Upper lobe of left lung (tissue), 4 donors: ENCODE measurements at regions not wholly inside any gene's neighbourhood (a gene's known extent, or its start where the extent isn't known, plus 50 kb on each side); places are given as distances from the start of the nearest gene placed in this dataset.

Source experiments
- EP300 ChIP-seq, 4 donors: sonication (generic); formaldehyde crosslinking; IDR thresholded peaks; one replicate each; pipeline ENCODE4 v1.5.1; 2017; ENCODE audit warnings: antibody characterized with exemption in 4 of 4, control low read depth in 2 of 4
- POLR2A ChIP-seq, 4 donors: fragments of 450-650 bp; IDR thresholded peaks; one replicate each; pipeline ENCODE4 v1.5.1; 2016 to 2017; ENCODE audit warnings: antibody characterized with exemption in 4 of 4, mild to moderate bottlenecking in 2 of 4
- POLR2AphosphoS5 ChIP-seq, 2 donors: sonication (generic); formaldehyde crosslinking; IDR thresholded peaks; one replicate each; pipeline ENCODE4 v1.5.1; 2017; ENCODE audit warnings: antibody characterized with exemption in 2 of 2
- TF ChIP-seq, protein P1 (sequence below), 6 experiments: fragments of 450-650 bp in 4 of 6; fragments of 200-600 bp in 2 of 6; sonication (generic) in 2 of 6; IDR thresholded peaks; one replicate each; pipeline ENCODE4 v1.5.1; 2016 to 2019; ENCODE audit warnings: antibody characterized with exemption in 6 of 6

DNA sequence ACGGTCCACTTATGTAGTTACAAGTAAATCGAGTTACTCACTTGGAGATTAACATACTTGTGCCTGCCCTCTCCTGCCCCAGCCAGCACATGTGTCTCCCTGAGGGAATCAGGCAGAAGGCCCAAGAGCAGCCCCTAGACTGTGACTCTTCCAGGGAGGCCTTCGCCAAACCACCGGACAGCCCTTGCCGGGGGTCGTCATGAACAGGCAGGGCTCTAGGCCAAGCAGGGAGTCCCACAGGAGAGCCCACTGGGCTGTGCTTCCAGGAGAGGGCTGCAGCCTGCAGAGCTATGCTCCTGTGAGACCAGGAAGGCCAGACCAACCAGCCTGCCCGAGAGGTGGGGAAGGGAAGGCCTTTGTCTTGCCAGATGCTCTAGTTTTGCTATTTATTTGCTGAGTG lies 283.3 kb downstream of the FOXO1 start:
- TF ChIP-seq, protein P1, sequence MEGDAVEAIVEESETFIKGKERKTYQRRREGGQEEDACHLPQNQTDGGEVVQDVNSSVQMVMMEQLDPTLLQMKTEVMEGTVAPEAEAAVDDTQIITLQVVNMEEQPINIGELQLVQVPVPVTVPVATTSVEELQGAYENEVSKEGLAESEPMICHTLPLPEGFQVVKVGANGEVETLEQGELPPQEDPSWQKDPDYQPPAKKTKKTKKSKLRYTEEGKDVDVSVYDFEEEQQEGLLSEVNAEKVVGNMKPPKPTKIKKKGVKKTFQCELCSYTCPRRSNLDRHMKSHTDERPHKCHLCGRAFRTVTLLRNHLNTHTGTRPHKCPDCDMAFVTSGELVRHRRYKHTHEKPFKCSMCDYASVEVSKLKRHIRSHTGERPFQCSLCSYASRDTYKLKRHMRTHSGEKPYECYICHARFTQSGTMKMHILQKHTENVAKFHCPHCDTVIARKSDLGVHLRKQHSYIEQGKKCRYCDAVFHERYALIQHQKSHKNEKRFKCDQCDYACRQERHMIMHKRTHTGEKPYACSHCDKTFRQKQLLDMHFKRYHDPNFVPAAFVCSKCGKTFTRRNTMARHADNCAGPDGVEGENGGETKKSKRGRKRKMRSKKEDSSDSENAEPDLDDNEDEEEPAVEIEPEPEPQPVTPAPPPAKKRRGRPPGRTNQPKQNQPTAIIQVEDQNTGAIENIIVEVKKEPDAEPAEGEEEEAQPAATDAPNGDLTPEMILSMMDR (IDR thresholded peaks at IDR 0.05) = no peak
- no peak for TF ChIP-seq POLR2AphosphoS5 (IDR thresholded peaks at IDR 0.05)
- no peak for TF ChIP-seq POLR2A (IDR thresholded peaks at IDR 0.05)
- TF ChIP-seq EP300 (IDR thresholded peaks at IDR 0.05) = no peak
